PC-9 (cell line): ENCODE measurements at regions not wholly inside any gene's neighbourhood (a gene's known extent, or its start where the extent isn't known, plus 50 kb on each side); places are given as distances from the start of the nearest gene placed in this dataset.
"Not testable (repeated sequence)": the region's sequence is repeated elsewhere in the genome, so short reads cannot be mapped to it uniquely, and the experiment has no call there.

Experiments used
- EZH2 ChIP-seq: fragments of 200-600 bp; sonication (generic); IDR thresholded peaks from 2 replicates; pipeline ENCODE4 v1.8.0; 2017; ENCODE audit warnings: antibody characterized with exemption, low read depth
- TF ChIP-seq, protein P1 (sequence below): fragments of 200-600 bp; sonication (generic); conservative IDR thresholded peaks from 2 replicates; pipeline ENCODE4 v1.6.1; 2017; ENCODE audit warnings: mixed run types, antibody characterized with exemption, mild to moderate bottlenecking, moderate library complexity

DNA sequence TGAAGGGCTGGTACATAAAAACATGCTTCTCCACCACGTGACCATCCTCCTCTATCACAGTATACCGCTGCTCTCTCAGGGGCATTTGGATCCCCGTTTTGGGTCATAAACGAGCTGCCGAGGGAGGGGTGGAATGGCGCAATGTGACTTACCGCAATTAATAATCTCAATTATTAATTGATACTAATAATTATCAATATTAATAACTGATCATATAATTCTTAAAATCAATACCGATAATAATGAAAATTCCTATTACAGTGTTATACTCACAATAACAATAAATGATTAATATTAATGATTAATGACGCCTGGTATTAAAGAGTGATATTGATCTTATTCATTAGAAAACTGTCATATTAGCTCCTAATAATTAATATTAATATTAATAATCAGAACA, 56.1 kb upstream of the FRG2C start:
- TF ChIP-seq, protein P1, sequence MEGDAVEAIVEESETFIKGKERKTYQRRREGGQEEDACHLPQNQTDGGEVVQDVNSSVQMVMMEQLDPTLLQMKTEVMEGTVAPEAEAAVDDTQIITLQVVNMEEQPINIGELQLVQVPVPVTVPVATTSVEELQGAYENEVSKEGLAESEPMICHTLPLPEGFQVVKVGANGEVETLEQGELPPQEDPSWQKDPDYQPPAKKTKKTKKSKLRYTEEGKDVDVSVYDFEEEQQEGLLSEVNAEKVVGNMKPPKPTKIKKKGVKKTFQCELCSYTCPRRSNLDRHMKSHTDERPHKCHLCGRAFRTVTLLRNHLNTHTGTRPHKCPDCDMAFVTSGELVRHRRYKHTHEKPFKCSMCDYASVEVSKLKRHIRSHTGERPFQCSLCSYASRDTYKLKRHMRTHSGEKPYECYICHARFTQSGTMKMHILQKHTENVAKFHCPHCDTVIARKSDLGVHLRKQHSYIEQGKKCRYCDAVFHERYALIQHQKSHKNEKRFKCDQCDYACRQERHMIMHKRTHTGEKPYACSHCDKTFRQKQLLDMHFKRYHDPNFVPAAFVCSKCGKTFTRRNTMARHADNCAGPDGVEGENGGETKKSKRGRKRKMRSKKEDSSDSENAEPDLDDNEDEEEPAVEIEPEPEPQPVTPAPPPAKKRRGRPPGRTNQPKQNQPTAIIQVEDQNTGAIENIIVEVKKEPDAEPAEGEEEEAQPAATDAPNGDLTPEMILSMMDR = not testable (repeated sequence)
- not testable (repeated sequence) for TF ChIP-seq EZH2
